KMS-11 (cell line): ENCODE measurements at regions not wholly inside any gene's neighbourhood (a gene's known extent, or its start where the extent isn't known, plus 50 kb on each side); places are given as distances from the start of the nearest gene placed in this dataset.

Experiments used
- H2AFZ ChIP-seq: fragments of 200-600 bp; sonication (generic); 2 replicates; pipeline ENCODE4 v1.6.1; 2016; ENCODE audit warnings: antibody characterized with exemption, mixed run types, low read depth
- H3K27ac ChIP-seq: fragments of 200-600 bp; sonication (generic); 2 replicates; pipeline ENCODE4 v1.6.1; 2016; ENCODE audit warnings: mild to moderate bottlenecking, mixed run types
- H3K27me3 ChIP-seq: fragments of 200-600 bp; sonication (generic); 2 replicates; pipeline ENCODE4 v1.6.1; 2017; ENCODE audit warnings: mild to moderate bottlenecking, low read depth, mixed run types, moderate library complexity; ENCODE audit not compliant: insufficient read depth
- H3K36me3 ChIP-seq: fragments of 200-600 bp; sonication (generic); 2 replicates; pipeline ENCODE4 v1.6.1; 2017; ENCODE audit warnings: mild to moderate bottlenecking, mixed run types; ENCODE audit not compliant: insufficient read depth
- H3K4me1 ChIP-seq: fragments of 200-600 bp; sonication (generic); 2 replicates; pipeline ENCODE4 v1.6.1; 2016; ENCODE audit warnings: mild to moderate bottlenecking, low read depth, mixed run types; ENCODE audit not compliant: poor library complexity, severe bottlenecking
- H3K4me2 ChIP-seq: fragments of 200-600 bp; sonication (generic); 2 replicates; pipeline ENCODE4 v1.7.0; 2016; ENCODE audit warnings: mild to moderate bottlenecking, mixed run types
- H3K4me3 ChIP-seq: fragments of 200-600 bp; sonication (generic); IDR thresholded peaks from 2 replicates; pipeline ENCODE4 v1.6.1; 2017; ENCODE audit warnings: low read depth, low read length, mixed read lengths; ENCODE audit not compliant: insufficient read depth
- H3K79me2 ChIP-seq: fragments of 200-600 bp; sonication (generic); 2 replicates; pipeline ENCODE4 v1.6.1; 2016; ENCODE audit warnings: low read depth, mixed run types; ENCODE audit not compliant: insufficient read depth
- H3K9ac ChIP-seq: fragments of 200-600 bp; sonication (generic); 2 replicates; pipeline ENCODE4 v1.6.1; 2016; ENCODE audit warnings: mild to moderate bottlenecking, mixed run types
- H4K20me1 ChIP-seq: fragments of 200-600 bp; sonication (generic); 2 replicates; pipeline ENCODE4 v1.6.1; 2016; ENCODE audit warnings: mild to moderate bottlenecking, mixed run types; ENCODE audit not compliant: insufficient read depth
- CTCF ChIP-seq: fragments of 200-600 bp; sonication (generic); conservative IDR thresholded peaks from 2 replicates; pipeline ENCODE4 v1.6.1; 2017; ENCODE audit warnings: low read depth, mild to moderate bottlenecking, antibody characterized with exemption, low read length, moderate library complexity, mixed read lengths

- Histone ChIP-seq H3K4me1 (peaks cover 57% of the 10 kb centered on the region), H3K4me3 (no peak overlapping the region), H3K79me2 (peaks cover 5% of the 10 kb centered on the region; the same call in 1 of the 2 replicates), H3K27ac (no peak overlapping the region; the same call in 1 of the 2 replicates), H2AFZ (no peak overlapping the region), H3K36me3 (no peaks in the 10 kb centered on the region), H3K9ac (no peak overlapping the region), H3K27me3 (no peaks in the 10 kb centered on the region), H3K4me2 (peak overlapping the region; percentile 62), H4K20me1 (no peaks in the 10 kb centered on the region)
- no peak for TF ChIP-seq CTCF
Measured at GRCh38 chr11:19398273-19398672, 157.5 kb upstream of the E2F8 start.

- Histone ChIP-seq H3K4me2 (0 out of 2 replicates have a peak overlapping the region, but pooled peaks have one; percentile 10), H3K4me3 (no peak overlapping the region), H3K36me3 (no peaks in the 10 kb centered on the region), H2AFZ (no peak overlapping the region), H3K79me2 (peaks cover 5% of the 10 kb centered on the region; the same call in 1 of the 2 replicates), H3K4me1 (peaks cover 62% of the 10 kb centered on the region), H3K27ac (peak overlapping the region; percentile 37; the same call in 1 of the 2 replicates), H4K20me1 (no peaks in the 10 kb centered on the region), H3K9ac (no peak overlapping the region), H3K27me3 (no peaks in the 10 kb centered on the region)
- TF ChIP-seq CTCF = no peak
Measured at GRCh38 chr11:19395050-19395449, 154.3 kb upstream of the E2F8 start.

GRCh38 chr11:19394525-19395016 is 153.8 kb upstream of the E2F8 start:
- Histone ChIP-seq H3K4me3 (no peak overlapping the region), H3K27me3 (no peaks in the 10 kb centered on the region), H3K27ac (peak overlapping the region; percentile 37; the same call in 1 of the 2 replicates), H3K79me2 (peaks cover 5% of the 10 kb centered on the region; the same call in 1 of the 2 replicates), H3K9ac (no peak overlapping the region), H4K20me1 (no peaks in the 10 kb centered on the region), H3K4me2 (peak overlapping the region; percentile 10; the same call in 1 of the 2 replicates), H2AFZ (peak overlapping the region; percentile 14; the same call in 1 of the 2 replicates), H3K36me3 (no peaks in the 10 kb centered on the region), H3K4me1 (peaks cover 58% of the 10 kb centered on the region)
- TF ChIP-seq CTCF = no peak

- TF ChIP-seq CTCF = no peak
- H4K20me1 ChIP-seq = no peaks in the 10 kb centered on the region
- peaks cover 52% of the 10 kb centered on the region for H3K4me1 ChIP-seq
- no peak overlapping the region for H3K9ac ChIP-seq
- no peak overlapping the region for H3K4me3 ChIP-seq
- H2AFZ ChIP-seq = no peak overlapping the region
- peak overlapping the region; percentile 37; the same call in 1 of the 2 replicates for H3K27ac ChIP-seq
- H3K4me2 ChIP-seq = peak overlapping the region; percentile 10; the same call in 1 of the 2 replicates
- no peaks in the 10 kb centered on the region for H3K27me3 ChIP-seq
- no peaks in the 10 kb centered on the region for H3K36me3 ChIP-seq
- peaks cover 5% of the 10 kb centered on the region; the same call in 1 of the 2 replicates for H3K79me2 ChIP-seq
Measured at GRCh38 chr11:19393941-19394340, 153.2 kb upstream of the E2F8 start.
